ENCODE measurements at regions not wholly inside any gene's neighbourhood (a gene's known extent, or its start where the extent isn't known, plus 50 kb on each side); places are given as distances from the start of the nearest gene placed in this dataset.
"Not testable (repeated sequence)": the region's sequence is repeated elsewhere in the genome, so short reads cannot be mapped to it uniquely, and the experiment has no call there.

GRCh38 chr21:36229181-36229580 is 72.6 kb downstream of the DOP1B start (continued):
- TF ChIP-seq YY1 (IDR thresholded peaks at IDR 0.05; ENCODE audit: extremely low read depth, insufficient replicate concordance, low read depth, low read length): no peak

- H3K9ac ChIP-seq (ENCODE audit: low read length); DNase-seq (ENCODE audit: low read depth, low spot score); intact Hi-C loops (cut with micrococcal nuclease); BruUV-seq (replicated peaks); H3K36me3 ChIP-seq (ENCODE audit: control insufficient read depth in 1 of 2, insufficient read depth in 2 of 2, low read length in 2 of 2); H3K9me3 ChIP-seq (ENCODE audit: control insufficient read depth in 1 of 2, insufficient read depth in 1 of 2, low read depth in 1 of 2, low read length in 2 of 2); ATAC-seq; H3K9me2 ChIP-seq (ENCODE audit: insufficient read depth); CTCF ChIA-PET; H3K27me3 ChIP-seq (ENCODE audit: insufficient read depth, low read length); H2AFZ ChIP-seq (ENCODE audit: low read depth, low read length, poor library complexity, severe bottlenecking); H3K4me2 ChIP-seq (ENCODE audit: low read length); POLR2A ChIA-PET; H3K79me2 ChIP-seq (ENCODE audit: insufficient read depth, low read length); H4K20me1 ChIP-seq (ENCODE audit: insufficient read depth); H3K4me3 ChIP-seq (replicated peaks in 1 of 2; ENCODE audit: low read depth in 1 of 2, low read length in 2 of 2); H3K27ac ChIP-seq (ENCODE audit: low read depth, low read length): not testable (repeated sequence)
- peaks cover 13 to 16% of the 10 kb centered on the region in 2 experiments for H3K4me1 ChIP-seq (ENCODE audit: control insufficient read depth in 1 of 2, insufficient read depth in 2 of 2, low read length in 2 of 2)
- RAD21 ChIA-PET (ENCODE audit: low non-redundant PET in 1 of 2, low total read pairs in 2 of 2, uncharacterized antibody in 2 of 2, unreplicated experiment in 2 of 2): interaction anchor here in 1 of 2 experiments (0.7 kb wide), 1 partner anchor 20 kb away, joined by 3 read pairs; no protein-coding TSS in a partner anchor
Observed at GRCh38 chr21:36231444-36231843, 74.8 kb downstream of the DOP1B start.

- no peaks in the 10 kb centered on the region for H3K79me2 ChIP-seq (ENCODE audit: insufficient read depth, low read length)
- ATAC-seq (no peak), DNase-seq (ENCODE audit: low read depth, low spot score) (no peak)
- no peaks in the 10 kb centered on the region for H3K27me3 ChIP-seq (ENCODE audit: insufficient read depth, low read length)
- H3K4me1 ChIP-seq (ENCODE audit: control insufficient read depth in 1 of 2, insufficient read depth in 2 of 2, low read length in 2 of 2): peaks cover 13 to 16% of the 10 kb centered on the region in 2 experiments
- H3K36me3 ChIP-seq (ENCODE audit: control insufficient read depth in 1 of 2, insufficient read depth in 2 of 2, low read length in 2 of 2): 0 out of 4 replicates have a peak, but pooled peaks cover 0 to 2% of the 10 kb centered on the region in 2 experiments
- no peak overlapping the region for H3K4me2 ChIP-seq (ENCODE audit: low read length)
- ChIA-PET RAD21 (ENCODE audit: low non-redundant PET in 1 of 2, low total read pairs in 2 of 2, uncharacterized antibody in 2 of 2, unreplicated experiment in 2 of 2) (no interaction called here), POLR2A (no interaction called here), CTCF (no interaction called here)
- H3K4me3 ChIP-seq (replicated peaks in 1 of 2; ENCODE audit: low read depth in 1 of 2, low read length in 2 of 2): no peak overlapping the region
- H3K9me2 ChIP-seq (ENCODE audit: insufficient read depth): no peaks in the 10 kb centered on the region
- no peaks in the 10 kb centered on the region for H3K9me3 ChIP-seq (ENCODE audit: control insufficient read depth in 1 of 2, insufficient read depth in 1 of 2, low read depth in 1 of 2, low read length in 2 of 2)
- TF ChIP-seq EGR1 (IDR thresholded peaks at IDR 0.05; ENCODE audit: low read depth) (no peak), CEBPB (IDR thresholded peaks at IDR 0.05; ENCODE audit: low read depth) (no peak), MAX (IDR thresholded peaks at IDR 0.05) (no peak), RAD21 (IDR thresholded peaks at IDR 0.05; ENCODE audit: low read depth) (no peak), JUND (IDR thresholded peaks at IDR 0.05) (no peak), SRF (IDR thresholded peaks at IDR 0.05; ENCODE audit: low read depth) (no peak), POLR2A (IDR thresholded peaks at IDR 0.05; ENCODE audit: borderline replicate concordance, extremely low read depth, insufficient read depth, insufficient read length) (no peak), POLR2AphosphoS5 (IDR thresholded peaks at IDR 0.05; ENCODE audit: low read depth, low read length) (no peak), SIN3A (IDR thresholded peaks at IDR 0.05; ENCODE audit: low read depth) (no peak), EZH2phosphoT487 (IDR thresholded peaks at IDR 0.05; ENCODE audit: borderline replicate concordance) (no peak), ELF1 (IDR thresholded peaks at IDR 0.05; ENCODE audit: borderline replicate concordance, low read depth) (no peak), REST (IDR thresholded peaks at IDR 0.05; ENCODE audit: low read depth) (no peak), ZFX (IDR thresholded peaks at IDR 0.05) (no peak)
- H4K20me1 ChIP-seq (ENCODE audit: insufficient read depth): no peaks in the 10 kb centered on the region
- H3K9ac ChIP-seq (ENCODE audit: low read length): no peak overlapping the region
- BruUV-seq (replicated peaks): no TSS peak
- H3K27ac ChIP-seq (ENCODE audit: low read depth, low read length): no peak overlapping the region
- intact Hi-C loops (cut with micrococcal nuclease): no loop called here
- no peak overlapping the region for H2AFZ ChIP-seq (ENCODE audit: low read depth, low read length, poor library complexity, severe bottlenecking)
Observed at GRCh38 chr21:36232641-36233040, 76.0 kb downstream of the DOP1B start.
